ENCODE measurements at regions not wholly inside any gene's neighbourhood (a gene's known extent, or its start where the extent isn't known, plus 50 kb on each side); places are given as distances from the start of the nearest gene placed in this dataset.

DNA sequence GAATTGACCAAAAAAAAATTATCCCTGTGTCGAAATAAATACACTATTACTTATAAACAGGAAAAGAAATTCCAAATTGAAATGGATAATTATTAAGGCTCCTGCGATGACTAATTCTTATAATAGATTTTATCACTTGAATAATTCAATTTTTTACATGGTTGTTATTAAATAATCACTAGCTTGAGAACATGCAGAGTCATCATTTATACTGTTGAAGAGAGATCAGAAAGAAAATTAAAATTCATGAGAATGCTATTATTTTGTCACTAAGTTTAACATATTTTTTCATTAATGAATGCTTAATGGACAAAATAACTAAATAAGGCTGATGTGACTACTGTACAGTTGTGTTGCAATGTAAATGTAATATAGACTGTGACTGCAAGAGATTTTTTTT, 1011.3 kb upstream of the C9orf72 start:
- TF ChIP-seq CTCF (IDR thresholded peaks at IDR 0.05; ENCODE audit: low read depth, low read length): no peak

DNA sequence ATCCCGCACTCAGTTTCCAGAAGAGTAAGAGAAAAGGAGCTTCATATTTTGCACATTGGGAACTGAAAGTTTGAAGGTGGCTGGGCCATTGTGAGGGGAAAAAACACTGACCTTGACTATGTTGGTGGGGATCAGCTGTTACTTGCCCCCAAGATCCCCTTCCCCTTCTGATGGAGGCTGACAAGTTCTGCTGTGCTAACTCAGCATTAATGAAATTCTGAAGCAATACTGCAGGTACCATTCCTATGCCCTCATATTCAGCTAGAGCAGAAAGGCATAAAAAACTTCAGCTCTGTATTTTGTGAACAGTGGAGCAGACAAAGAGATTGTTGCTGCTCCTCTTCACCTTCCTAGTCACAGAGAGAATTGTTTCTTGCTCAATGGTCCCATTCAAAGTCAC, 1013.8 kb upstream of the C9orf72 start:
- no peak for TF ChIP-seq CTCF (IDR thresholded peaks at IDR 0.05; ENCODE audit: low read depth, low read length)
- DNase-seq (ENCODE audit: extremely low read depth, low read depth): no peak

More for the DNA sequence above, 1011.3 kb upstream of the C9orf72 start:
- no peak for DNase-seq (ENCODE audit: extremely low read depth, low read depth)

- no peak for DNase-seq (ENCODE audit: extremely low read depth, low read depth)
- TF ChIP-seq CTCF (IDR thresholded peaks at IDR 0.05; ENCODE audit: low read depth, low read length): no peak
Measured at GRCh38 chr9:28598408-28598807, 1025.1 kb upstream of the C9orf72 start.

DNA sequence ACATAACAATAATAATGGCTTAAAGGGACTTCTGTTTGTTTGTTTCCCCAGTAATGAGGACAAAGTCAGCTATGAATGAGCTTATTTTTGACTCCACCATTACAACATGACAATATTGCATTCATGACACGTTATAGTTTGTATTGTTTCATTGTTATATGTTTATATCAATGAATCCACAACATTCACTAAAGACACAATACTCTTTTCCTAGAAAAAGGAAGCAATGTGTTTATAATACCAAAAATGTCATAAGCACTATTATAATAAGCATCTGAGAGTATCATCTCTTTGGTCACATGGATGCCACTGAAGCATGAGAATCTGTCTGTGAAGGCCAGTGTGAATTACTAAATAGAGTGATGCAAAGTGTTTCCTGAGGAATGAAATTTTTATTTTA, 1026.9 kb upstream of the C9orf72 start:
- TF ChIP-seq CTCF (IDR thresholded peaks at IDR 0.05; ENCODE audit: low read depth, low read length): no peak

GRCh38 chr9:28607843-28608242, 1034.6 kb upstream of the C9orf72 start:
- no peak for DNase-seq (ENCODE audit: extremely low read depth, low read depth)
- no peak for TF ChIP-seq CTCF (IDR thresholded peaks at IDR 0.05; ENCODE audit: low read depth, low read length)

More for the DNA sequence above, 1026.9 kb upstream of the C9orf72 start:
- DNase-seq (ENCODE audit: extremely low read depth, low read depth): no peak

GRCh38 chr9:28610339-28610738, 1037.1 kb upstream of the C9orf72 start:
- no peak for DNase-seq (ENCODE audit: extremely low read depth, low read depth)
- no peak for TF ChIP-seq CTCF (IDR thresholded peaks at IDR 0.05; ENCODE audit: low read depth, low read length)

DNA sequence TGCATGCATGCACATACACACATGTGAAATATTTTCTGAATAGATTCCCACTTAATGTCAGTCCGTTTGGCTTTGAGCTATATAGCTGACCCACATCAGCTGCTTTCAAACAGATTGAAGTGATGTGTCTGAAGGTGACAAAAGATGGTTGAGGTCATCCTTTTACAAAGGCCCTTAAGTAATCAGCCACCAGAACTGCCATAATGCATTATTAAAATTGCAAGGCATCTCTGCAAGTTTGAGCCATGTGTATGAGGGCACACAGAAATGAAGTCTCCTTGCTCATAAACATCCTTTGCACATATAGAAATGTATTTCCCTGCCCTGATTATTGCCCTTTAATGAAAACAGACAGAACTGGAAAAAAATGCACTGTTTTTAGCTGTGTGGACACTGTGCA, 1043.0 kb upstream of the C9orf72 start:
- DNase-seq (ENCODE audit: extremely low read depth, low read depth): no peak
- TF ChIP-seq CTCF (IDR thresholded peaks at IDR 0.05; ENCODE audit: low read depth, low read length): no peak

Measured in AG09319 (cell line).